ENCODE measurements at regions not wholly inside any gene's neighbourhood (a gene's known extent, or its start where the extent isn't known, plus 50 kb on each side); places are given as distances from the start of the nearest gene placed in this dataset.

DNA sequence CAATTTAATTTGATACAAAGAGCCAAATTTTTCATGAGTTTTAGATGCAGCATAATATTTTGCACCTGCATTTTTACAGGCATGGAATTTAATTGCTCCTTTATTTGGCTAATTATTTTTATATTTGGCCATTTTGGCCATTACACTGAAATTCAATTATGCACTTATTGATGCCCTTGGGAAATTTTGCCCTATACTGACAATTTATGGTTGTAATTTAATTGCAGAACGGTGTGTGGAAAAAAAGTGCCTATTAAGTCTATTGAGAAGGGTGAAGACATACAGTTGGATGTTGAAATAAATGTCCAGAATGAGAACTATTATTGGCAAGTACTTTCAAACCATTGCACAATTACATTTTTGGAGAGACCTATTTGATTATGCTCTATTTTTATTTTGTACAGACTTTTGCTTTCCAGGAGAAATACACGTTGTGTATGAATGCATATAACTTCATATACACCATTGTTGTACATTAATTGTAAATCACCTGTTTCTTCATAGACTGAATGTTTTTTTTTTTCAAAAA, 1319.3 kb upstream of the CDH2 start:
- no peak overlapping the region for H3K4me3 ChIP-seq (ENCODE audit: low read depth, low read length, poor library complexity, severe bottlenecking)
- no peaks in the 10 kb centered on the region for H3K9me3 ChIP-seq (ENCODE audit: low read depth, low read length, poor library complexity, severe bottlenecking)
- H3K4me1 ChIP-seq (ENCODE audit: insufficient read depth, low read length, poor library complexity, severe bottlenecking), result no peaks in the 10 kb centered on the region
- H3K27ac ChIP-seq (ENCODE audit: low read depth, low read length, poor library complexity, severe bottlenecking), result no peak overlapping the region
- DNase-seq (ENCODE audit: low spot score), result no peak
- BruUV-seq (replicated peaks), result no TSS peak
- no peaks in the 10 kb centered on the region for H3K27me3 ChIP-seq (replicated peaks; ENCODE audit: insufficient read depth, low read depth, low read length, poor library complexity)
- intact Hi-C loops (cut with micrococcal nuclease; ENCODE audit: unreplicated experiment), result no loop called here
- no peaks in the 10 kb centered on the region for H3K36me3 ChIP-seq (ENCODE audit: insufficient read depth, low read length, poor library complexity, severe bottlenecking)
- ChIA-PET POLR2A (ENCODE audit: low non-redundant PET) (no interaction called here), CTCF (no interaction called here)
- TF ChIP-seq, protein P1, sequence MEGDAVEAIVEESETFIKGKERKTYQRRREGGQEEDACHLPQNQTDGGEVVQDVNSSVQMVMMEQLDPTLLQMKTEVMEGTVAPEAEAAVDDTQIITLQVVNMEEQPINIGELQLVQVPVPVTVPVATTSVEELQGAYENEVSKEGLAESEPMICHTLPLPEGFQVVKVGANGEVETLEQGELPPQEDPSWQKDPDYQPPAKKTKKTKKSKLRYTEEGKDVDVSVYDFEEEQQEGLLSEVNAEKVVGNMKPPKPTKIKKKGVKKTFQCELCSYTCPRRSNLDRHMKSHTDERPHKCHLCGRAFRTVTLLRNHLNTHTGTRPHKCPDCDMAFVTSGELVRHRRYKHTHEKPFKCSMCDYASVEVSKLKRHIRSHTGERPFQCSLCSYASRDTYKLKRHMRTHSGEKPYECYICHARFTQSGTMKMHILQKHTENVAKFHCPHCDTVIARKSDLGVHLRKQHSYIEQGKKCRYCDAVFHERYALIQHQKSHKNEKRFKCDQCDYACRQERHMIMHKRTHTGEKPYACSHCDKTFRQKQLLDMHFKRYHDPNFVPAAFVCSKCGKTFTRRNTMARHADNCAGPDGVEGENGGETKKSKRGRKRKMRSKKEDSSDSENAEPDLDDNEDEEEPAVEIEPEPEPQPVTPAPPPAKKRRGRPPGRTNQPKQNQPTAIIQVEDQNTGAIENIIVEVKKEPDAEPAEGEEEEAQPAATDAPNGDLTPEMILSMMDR (conservative IDR thresholded peaks at IDR 0.05; ENCODE audit: low read depth, low read length), result no peak
- no peak for TF ChIP-seq EZH2 (IDR thresholded peaks at IDR 0.05; ENCODE audit: borderline replicate concordance, low read depth, low read length, poor library complexity, severe bottlenecking)

DNA sequence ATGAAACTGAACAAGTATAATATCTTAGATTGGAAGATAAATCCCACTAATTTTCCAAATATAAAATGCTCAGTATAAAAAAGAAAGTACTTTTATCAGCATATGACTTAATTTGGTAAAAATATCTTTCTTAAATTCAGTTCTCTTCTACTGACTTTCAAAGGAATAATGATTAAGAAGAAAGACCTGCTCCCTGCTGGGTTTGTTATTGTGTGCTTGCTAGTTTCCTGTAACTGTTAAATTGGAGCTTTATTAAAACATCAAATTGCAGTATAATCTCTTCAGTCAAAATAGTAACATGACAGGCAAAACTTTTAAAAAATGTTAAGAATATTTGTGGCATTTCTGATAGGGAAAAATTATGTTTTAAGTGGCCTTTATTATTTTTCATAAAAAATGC, 1317.4 kb upstream of the CDH2 start:
- ChIA-PET CTCF (no interaction called here), POLR2A (ENCODE audit: low non-redundant PET) (no interaction called here)
- TF ChIP-seq, protein P1 (conservative IDR thresholded peaks at IDR 0.05; ENCODE audit: low read depth, low read length), result no peak
- TF ChIP-seq EZH2 (IDR thresholded peaks at IDR 0.05; ENCODE audit: borderline replicate concordance, low read depth, low read length, poor library complexity, severe bottlenecking), result no peak
- Histone ChIP-seq H3K36me3 (ENCODE audit: insufficient read depth, low read length, poor library complexity, severe bottlenecking) (no peaks in the 10 kb centered on the region), H3K27ac (ENCODE audit: low read depth, low read length, poor library complexity, severe bottlenecking) (no peak overlapping the region), H3K4me1 (ENCODE audit: insufficient read depth, low read length, poor library complexity, severe bottlenecking) (no peaks in the 10 kb centered on the region), H3K27me3 (replicated peaks; ENCODE audit: insufficient read depth, low read depth, low read length, poor library complexity) (no peaks in the 10 kb centered on the region), H3K4me3 (ENCODE audit: low read depth, low read length, poor library complexity, severe bottlenecking) (no peak overlapping the region), H3K9me3 (ENCODE audit: low read depth, low read length, poor library complexity, severe bottlenecking) (no peaks in the 10 kb centered on the region)
- intact Hi-C loops (cut with micrococcal nuclease; ENCODE audit: unreplicated experiment), result no loop called here
- DNase-seq (ENCODE audit: low spot score), result peak; percentile 43
- BruUV-seq (replicated peaks), result no TSS peak

DNA sequence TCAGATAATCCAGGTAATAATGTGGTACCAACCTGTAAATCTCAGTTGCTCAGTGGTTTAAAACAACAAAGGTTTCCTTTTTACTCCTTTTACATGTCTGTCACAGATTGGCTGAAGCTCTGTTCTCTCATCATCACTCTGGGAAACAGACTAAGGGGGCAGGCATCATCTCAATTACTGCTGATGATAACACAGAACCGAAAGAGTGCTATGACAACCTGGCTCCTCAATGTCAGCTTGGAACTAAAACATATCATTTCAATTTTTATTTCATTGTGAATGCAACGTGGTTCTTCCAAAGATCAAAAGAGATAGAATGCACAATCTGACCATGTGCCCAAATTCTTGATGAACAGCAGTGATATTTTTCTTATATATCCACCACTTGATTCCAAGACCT, 1315.0 kb upstream of the CDH2 start:
- CTCF ChIA-PET, result no interaction called here
- intact Hi-C loops (cut with micrococcal nuclease; ENCODE audit: unreplicated experiment), result no loop called here
- Histone ChIP-seq H3K36me3 (ENCODE audit: insufficient read depth, low read length, poor library complexity, severe bottlenecking) (no peaks in the 10 kb centered on the region), H3K27me3 (replicated peaks; ENCODE audit: insufficient read depth, low read depth, low read length, poor library complexity) (no peaks in the 10 kb centered on the region), H3K4me1 (ENCODE audit: insufficient read depth, low read length, poor library complexity, severe bottlenecking) (no peaks in the 10 kb centered on the region), H3K9me3 (ENCODE audit: low read depth, low read length, poor library complexity, severe bottlenecking) (no peaks in the 10 kb centered on the region), H3K4me3 (ENCODE audit: low read depth, low read length, poor library complexity, severe bottlenecking) (no peak overlapping the region), H3K27ac (ENCODE audit: low read depth, low read length, poor library complexity, severe bottlenecking) (no peak overlapping the region)
- POLR2A ChIA-PET (ENCODE audit: low non-redundant PET), result no interaction called here
- no TSS peak for BruUV-seq (replicated peaks)
- no peak for TF ChIP-seq EZH2 (IDR thresholded peaks at IDR 0.05; ENCODE audit: borderline replicate concordance, low read depth, low read length, poor library complexity, severe bottlenecking)
- TF ChIP-seq, protein P1 (conservative IDR thresholded peaks at IDR 0.05; ENCODE audit: low read depth, low read length), result no peak
- no peak for DNase-seq (ENCODE audit: low spot score)

Data from A673 (cell line).